ENCODE measurements at regions not wholly inside any gene's neighbourhood (a gene's known extent, or its start where the extent isn't known, plus 50 kb on each side); places are given as distances from the start of the nearest gene placed in this dataset.
"Not testable (repeated sequence)": the region's sequence is repeated elsewhere in the genome, so short reads cannot be mapped to it uniquely, and the experiment has no call there.

DNA sequence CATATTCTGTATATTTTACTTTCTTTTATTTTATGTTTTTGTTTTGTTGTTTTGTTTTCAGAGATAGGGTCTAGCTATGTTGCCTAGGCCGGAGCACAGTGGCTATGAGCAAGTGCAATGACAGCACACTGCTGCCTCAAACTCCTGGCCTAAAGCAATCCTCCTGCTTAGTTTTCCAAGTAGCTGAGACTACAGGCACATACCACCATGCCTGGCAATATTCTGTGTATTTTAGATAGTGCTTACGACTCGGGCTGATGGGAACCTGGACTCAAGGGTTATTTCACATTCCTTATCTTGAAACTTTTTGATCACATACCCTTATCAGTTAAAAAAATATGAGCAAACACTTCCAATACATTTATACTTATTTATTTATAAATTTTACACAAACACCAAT is 119.0 kb upstream of the STARD4 start:
- no peak for DNase-seq

GRCh38 chr5:111628901-111629300 is 116.6 kb upstream of the STARD4 start:
- no peak for DNase-seq

DNA sequence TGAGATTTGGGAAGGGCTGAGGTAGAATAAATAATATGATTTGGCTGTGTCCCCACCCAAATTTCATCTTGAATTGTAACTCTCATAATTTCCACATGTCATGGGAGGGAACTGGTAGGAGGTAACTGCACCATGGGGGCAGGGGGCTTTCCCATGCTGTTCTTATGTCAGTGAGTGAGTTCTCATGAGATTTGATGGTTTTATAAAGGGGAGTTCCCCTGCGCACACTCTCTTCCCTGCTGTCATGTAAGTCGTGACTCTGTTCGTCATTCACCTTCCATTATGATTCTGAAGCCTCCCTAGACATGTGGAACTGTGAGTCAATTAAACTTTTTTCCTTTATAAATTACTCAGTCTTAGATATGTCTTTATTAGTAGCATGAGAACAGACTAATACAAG is 115.5 kb upstream of the STARD4 start:
- no peak for DNase-seq

DNA sequence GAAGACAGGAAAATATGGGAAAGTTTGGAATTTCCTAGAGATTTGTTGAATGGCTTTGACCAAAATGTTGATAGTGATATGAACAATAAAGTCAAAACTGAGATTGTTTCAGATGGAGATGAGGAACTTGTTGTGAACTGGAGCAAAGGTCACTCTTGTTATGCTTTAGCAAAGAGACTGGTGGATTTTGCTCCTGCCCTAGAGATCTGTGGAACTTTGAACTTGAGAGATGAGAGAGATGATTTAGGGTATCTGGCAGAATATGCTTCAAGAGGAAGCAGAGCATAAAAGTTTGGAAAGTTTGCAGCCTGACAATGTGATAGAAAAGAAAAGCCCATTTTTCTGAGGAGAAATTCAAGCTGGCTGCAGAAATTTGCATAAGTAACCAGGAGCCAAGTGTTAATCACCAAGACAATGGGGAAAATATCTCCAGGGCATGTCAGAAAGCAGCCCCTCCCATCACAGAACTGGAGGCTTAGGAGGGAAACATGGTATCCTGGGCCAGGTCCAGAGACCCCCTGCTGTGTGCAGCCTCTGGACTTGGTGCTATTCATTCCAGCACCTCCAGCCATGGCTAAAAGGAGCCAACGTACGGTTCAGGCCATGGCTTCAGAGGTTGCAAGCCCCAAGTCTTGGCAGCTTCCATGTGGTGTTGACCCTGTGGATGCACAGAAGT is 114.3 kb upstream of the STARD4 start:
- DNase-seq, result no peak

GRCh38 chr5:111618623-111619271 is 106.4 kb upstream of the STARD4 start:
- DNase-seq, result no peak

DNA sequence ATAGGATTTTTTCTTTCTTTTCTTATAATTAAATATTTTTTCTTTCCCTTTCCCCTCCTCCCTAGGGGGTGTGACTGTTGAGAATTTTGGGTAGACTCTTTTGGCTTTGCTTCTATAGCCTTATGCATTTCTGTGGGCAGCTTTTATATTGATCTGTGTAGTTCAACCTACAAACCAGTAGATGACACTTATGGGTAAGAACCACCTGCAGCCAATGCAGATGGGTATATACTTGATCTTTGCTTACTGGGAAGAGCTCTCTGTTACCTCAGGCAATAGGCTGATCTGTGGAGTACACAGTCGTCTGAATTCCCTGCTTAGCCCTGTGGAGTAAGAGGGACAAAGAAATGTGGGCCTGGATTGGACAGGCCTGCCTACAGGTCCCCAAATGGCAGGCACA is 102.7 kb upstream of the STARD4 start:
- no peak for DNase-seq

DNA sequence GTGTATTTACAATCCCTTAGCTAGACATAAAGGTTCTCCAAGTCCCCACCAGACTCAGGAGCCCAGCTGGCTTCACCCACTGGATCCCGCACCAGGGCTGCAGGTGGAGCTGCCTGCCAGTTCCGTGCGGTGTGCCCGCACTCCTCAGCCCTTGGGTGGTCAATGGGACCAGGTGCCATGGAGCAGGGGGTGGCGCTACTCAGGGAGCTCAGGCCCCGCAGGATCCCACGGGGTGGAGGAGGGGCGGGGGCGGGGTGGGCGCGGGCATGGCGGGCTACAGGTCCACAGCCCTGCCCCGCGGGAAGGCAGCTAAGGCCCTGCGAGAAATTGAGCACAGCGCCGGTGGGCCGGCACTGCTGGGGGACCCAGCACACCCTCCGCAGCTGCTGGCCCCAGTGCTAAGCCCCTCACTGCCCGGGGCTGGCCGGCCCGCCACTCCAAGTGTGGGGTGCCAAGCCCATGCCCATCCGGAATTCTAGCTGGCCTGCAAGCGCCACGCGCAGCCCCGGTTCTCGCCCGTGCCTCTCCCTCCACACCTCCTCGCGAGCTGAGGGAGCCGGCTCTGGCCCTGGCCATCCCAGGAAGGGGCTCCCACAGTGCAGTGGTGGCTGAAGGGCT is 99.8 kb upstream of the STARD4 start:
- not testable (repeated sequence) for DNase-seq

GRCh38 chr5:111606194-111606593 is 93.9 kb upstream of the STARD4 start:
- no peak for DNase-seq

GRCh38 chr5:111603446-111603827 is 91.1 kb upstream of the STARD4 start:
- DNase-seq, result no peak

DNA sequence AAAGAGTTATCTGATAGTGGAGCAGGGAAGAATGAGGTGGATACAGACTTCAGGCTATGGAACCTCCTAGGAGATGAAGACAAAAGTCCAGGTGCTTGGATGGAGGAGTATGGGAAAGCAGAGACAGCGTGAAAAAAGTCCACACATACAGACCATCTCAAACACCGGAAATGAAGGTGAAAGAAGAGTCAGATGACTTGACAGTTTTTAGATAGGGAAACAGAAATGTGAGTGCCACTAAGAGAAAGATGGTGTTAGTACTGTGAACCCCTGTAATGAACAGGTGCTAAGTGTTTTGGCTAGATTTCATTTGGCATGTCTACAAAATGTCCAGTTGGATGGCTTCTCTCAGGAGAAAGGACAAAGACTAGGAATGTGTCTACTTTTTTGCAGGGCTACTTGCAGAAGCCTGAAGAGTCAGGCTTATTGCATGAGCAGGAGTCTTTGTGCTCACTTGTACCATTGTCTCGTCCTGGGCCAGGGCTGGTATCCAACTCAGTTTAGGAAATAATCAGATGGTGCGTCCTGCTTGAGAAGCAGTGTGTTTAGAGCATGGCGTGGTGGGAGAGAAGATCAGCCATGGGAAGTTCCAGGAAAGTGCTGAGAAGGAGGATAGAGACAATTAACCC is 90.6 kb upstream of the STARD4 start:
- DNase-seq, result no peak

DNA sequence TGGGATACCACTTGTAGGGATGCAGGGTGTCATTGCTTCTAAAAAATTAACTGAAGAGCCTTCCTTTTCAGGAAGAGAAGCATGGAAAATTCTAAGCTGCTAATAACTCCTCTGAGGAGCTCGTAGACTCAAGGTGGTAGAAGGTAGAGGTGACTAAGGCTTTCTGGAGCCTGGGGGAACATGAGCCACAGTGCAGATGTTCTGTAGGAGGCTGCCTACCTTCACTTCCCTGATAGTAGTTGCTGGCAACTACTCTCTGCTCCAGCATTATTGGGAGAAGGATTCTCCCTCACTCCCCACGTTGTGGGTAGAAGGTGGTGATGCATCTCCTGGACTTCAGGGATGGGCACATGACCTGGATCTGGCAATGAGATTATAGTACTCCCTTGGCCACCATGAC is 86.7 kb upstream of the STARD4 start:
- no peak for DNase-seq

GRCh38 chr5:111597491-111597890 is 85.2 kb upstream of the STARD4 start:
- no peak for DNase-seq

- no peak for DNase-seq
Observed at GRCh38 chr5:111596705-111597104, 84.4 kb upstream of the STARD4 start.

DNA sequence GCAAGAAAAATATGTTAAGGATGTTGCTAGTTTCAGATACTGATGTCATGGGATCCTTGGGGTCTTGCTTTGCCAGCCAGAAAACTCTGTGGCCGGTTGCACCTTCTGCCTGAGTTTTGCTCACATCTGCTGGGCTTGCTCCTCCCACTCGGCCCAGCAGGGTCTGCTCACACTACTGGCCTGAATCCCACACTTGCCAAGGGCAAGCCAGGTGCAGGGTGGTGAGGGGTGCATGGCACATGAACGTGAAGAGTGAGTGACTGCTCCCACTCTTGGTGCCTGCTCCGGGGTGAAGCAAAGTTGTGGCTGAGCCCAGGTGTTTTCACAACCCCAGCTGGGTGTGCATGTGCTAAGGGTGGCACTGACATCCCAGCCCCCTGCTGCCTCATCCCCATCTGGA is 83.1 kb upstream of the STARD4 start:
- no peak for DNase-seq

GRCh38 chr5:111589316-111589715 is 77.0 kb upstream of the STARD4 start:
- no peak for DNase-seq

DNA sequence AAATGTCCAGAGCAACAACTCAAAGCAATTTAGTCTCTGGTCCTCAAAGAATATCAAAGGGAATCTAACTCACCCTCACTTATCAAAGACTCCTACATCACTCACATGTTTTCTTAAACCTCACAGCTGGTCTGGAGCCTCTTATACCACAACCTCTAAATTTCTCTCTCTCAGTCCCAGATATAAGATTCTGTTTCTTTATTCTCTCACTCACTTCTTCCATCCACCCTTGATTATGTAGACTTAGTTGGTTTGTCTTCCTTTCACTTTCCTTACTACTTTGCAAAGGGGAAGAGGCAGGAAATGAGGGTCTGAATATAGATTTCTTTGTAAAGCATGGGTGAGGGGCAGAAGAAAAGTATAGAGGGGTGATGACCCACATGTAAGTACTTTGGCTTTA is 75.4 kb upstream of the STARD4 start:
- DNase-seq, result no peak

DNA sequence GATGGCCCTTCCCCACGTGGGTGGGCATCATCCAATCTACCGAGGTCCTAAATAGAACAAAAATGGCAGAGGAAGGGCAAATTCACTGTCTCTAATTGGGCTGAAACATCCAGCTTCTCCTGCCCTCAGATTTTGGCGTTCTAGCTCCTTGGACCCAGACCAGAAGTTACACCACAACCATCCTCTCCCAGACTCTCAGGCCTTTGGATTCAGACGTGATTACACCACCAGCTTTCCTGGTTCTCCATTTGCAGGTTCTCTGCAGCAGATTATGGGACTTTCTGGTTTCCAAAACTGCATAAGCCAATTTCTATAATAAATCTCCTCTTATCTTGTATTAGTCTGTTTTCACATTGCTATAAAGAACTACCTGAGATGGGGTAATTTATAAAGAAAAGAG is 73.6 kb upstream of the STARD4 start:
- no peak for DNase-seq

DNA sequence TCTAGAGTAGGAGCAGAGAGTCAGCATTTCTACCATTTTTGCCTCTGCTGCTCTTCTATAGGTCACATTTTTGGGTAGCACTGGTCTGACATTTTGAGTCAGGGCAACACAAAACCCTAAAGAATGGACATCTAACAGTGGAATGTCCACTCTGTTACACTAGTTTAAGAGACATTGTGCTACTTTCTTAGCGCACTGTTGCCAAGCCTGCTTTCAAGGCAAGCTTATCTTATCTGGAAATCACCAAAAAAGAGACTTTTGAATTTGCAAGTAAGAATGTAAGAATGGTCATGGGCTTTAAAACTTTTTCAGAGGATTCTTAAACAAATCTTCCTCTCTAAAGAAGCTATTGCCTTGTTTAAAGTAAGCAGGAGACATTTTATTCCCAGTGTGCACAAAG is 73.0 kb upstream of the STARD4 start:
- no peak for DNase-seq

DNA sequence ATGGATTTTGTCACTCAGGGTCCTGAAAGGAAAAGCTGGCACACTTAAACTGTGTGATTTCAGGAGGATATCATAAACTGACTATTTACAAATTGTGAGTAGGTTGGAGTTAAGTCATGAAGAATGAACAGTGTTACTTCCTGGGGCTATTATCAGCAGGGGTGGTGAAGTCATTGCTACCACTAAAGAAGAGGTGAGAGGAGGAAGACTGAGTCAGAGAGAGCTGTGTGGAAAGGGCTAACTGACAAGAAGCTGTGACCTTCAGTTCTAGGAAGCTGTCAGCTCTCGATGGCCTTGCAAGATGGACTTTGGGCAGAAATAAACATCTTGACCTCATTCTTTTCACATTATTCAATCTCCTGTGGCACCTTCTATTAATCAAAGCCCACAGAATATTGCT is 72.3 kb upstream of the STARD4 start:
- DNase-seq, result peak; percentile 23

DNA sequence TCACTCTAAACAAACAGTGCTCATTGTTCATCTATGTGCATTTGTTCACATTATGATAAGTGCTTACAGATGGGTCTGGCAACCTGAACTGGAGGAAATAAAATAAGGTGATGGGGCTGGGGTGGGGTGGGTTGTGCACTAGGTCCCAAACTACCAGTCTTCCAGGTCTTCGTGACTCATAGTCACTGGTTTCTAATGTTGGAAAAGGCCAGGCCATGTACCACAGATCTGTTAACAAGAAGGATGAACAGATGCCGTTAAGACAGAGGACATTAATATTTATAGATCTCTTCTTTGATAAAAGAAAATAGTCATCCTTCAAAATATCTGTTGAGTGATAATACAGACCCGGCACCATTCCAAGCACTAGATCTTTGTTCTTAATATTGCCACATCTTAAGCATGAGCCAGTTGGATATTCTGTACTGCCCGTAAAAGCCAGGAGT is 71.4 kb upstream of the STARD4 start:
- DNase-seq, result no peak

DNA sequence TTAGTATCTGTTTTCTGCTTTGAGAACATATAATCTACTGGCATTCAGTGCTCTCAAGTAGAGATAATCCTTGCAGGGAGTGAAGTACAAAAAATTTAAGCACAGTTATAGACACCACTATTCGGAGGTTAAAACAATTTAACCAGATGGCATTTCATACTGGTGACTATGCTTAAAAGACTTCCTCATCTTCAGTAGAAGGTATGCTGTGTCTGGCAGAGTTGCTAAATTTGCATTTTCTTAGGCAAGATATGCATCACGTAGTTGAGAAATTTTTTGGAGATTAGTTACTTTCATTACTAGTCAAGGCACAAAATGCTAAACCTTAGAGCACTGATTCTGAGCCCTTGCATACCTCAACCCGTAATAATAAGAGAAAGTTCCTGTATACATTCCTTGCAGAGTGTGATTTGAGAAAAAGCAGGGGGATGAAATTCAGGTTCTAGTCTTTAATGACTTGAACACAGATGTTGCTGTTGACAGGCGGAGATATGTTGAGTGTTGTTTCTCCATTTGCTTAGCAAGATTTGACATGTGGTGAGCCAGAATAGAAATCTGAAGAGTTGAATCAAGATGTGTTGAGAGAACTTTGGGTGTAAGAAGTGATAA is 70.8 kb upstream of the STARD4 start:
- no peak for DNase-seq

GRCh38 chr5:111582451-111582850 is 70.1 kb upstream of the STARD4 start:
- no peak for DNase-seq

DNA sequence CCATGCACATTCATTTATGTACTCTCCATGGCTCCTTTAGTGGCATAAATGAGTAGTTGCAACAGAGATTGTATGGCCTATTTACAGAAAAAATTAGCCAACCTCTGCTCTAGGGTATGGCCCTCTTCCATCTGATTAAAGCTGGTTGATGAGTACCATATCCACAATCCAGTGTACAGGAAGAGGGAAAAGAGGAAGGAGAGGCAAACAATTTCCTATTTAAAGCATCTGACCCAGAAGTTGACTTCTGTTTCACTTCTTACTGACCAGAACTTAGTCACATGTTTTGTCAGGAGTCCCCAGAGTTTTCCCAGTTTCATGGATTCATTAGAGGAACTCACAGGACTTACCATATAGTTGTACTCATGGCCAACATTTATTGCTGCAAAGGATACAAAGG is 68.6 kb upstream of the STARD4 start:
- DNase-seq, result no peak

DNA sequence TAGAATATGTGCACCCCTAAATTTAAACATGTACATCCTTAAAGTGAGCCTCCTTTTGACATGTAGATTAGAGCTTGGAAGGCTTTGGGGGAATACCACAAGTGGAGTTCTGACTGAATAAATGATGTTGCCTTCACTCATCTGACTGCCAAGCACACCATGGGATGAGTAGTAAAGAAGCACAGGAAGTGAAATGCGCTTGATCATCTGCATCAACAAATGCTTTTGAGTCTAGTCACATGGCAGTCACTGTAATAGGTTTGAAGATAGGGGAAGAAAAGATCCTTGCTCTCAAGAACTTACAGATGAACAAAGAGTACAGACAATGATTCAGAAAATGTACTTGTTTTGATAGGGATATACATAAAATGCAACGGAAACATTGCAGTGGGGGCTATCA is 62.0 kb upstream of the STARD4 start:
- no peak for DNase-seq

Measured in activated CD4-positive, alpha-beta T cell treated with anti-CD3 and anti-CD28 coated beads, Interleukin-2, amount 50 U/mL, for 16 hours (primary cell).